ENCODE measurements at regions not wholly inside any gene's neighbourhood (a gene's known extent, or its start where the extent isn't known, plus 50 kb on each side); places are given as distances from the start of the nearest gene placed in this dataset.
"Not testable (repeated sequence)": the region's sequence is repeated elsewhere in the genome, so short reads cannot be mapped to it uniquely, and the experiment has no call there.

DNA sequence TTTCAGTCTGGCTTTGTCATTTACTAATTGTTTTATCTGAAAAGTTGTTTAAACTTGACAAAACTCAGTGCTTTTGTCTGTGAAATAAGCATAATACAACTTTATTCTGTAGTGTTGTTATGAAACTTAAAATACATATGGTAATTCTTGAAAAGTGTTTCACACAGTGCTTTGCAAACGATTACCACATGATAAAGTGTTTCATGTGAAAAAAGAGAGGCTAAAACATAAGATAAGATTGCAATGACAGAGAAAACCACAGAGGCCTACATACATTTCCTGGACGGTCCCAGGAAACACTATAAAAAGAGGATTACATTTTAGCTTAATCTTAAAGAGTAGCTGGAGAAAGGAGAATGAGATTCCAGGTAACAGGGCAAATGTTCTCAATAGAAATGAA is 1934.6 kb upstream of the LRRTM1 start:
- DNase-seq (ENCODE audit: low read depth in 4 of 4, low spot score in 3 of 4), result no peak

DNA sequence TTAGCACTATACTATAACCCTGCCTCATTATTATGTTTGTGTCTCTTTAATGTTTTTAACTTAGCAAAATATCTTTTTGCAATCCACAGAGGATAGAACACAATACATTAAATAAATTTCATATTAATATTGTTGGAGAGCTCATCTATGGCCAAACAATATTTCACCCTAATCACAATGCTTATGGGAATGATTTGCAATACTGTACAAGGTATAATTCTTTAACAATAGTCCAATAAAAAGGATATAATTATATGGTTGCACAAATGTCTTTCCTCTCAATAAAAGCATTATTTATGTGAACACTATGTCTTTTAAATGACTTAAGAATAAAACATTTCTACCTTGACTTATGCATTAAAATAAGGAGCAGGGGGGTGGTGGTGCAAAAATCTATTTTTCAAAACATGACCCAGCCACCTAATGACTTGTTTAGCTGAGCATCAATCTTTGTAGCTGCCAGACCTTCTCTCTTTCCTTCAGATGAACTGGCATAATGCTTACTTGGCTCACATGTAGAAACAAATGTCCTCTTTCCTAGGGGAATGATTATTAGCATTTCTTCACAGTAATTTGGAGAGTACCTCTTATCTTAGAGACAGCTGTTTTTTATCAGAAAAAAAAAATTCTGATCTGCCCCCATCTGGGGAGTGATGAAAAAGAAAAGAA is 1933.6 kb upstream of the LRRTM1 start:
- DNase-seq (ENCODE audit: low read depth in 4 of 4, low spot score in 3 of 4), result no peak

DNA sequence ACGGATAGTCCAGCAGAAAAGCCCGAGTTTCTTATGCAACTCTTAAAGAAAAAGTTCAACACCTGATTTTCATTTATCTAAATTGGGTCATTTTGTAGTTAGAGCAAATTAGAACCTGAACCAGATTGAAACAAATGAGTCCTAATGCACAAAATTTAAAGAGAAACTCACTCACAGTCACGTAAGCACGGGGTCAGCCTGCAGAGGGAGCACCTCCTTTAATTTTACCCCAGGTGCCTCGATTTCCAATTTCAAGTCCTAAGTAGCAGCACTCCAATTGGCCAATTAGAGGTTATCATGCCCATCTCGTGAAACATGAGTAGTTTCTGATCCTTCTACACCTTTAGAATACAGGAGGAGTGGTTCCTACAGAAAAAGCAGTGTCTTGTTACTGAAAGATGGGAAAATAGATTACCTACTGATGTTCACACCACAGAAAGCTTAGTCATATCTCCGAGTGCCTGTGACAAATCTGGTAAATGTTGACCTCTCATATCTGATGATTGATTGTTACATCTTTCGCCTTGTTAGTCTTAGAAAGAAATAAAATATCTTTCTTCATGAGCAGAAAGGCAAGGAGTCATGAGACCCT is 1929.8 kb upstream of the LRRTM1 start:
- DNase-seq (ENCODE audit: low read depth in 4 of 4, low spot score in 3 of 4), result no peak

DNA sequence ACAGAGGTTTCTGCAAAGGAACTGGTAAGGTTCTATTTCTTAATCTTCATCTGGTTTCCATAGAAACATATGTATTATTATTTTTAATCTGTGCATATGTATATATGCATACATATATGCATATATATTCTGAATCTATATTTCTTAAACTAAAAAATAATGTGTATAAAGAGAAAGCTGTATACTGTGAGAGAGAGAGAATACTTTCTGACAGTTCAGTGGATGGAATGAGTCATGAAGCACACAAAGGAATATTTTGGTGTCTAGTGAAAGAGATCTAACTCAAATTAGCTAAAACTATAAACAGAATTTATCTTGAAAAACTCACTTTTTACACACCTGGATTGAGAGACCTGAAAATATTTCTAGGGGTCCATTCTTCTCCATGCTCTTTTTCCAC is 1929.3 kb upstream of the LRRTM1 start:
- DNase-seq (ENCODE audit: low read depth in 4 of 4, low spot score in 3 of 4), result no peak

DNA sequence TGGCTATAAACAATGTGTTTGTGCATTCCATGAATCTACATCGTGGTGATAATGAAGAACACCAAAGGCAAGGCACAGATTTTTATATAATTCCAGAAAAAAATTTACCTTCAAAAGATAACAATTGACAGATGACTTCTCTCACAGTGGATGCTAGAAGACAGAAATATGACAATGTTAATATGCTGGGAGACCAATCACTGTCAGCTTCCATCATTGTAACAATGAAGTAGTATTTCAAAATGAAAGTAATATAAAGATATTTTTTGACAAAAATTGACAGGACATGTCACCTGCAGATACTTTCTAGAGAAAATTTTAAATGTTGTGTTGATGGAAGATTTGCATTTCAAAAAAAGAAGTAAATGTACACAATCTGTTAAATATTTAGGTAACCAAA is 1925.9 kb upstream of the LRRTM1 start:
- DNase-seq (ENCODE audit: low read depth in 4 of 4, low spot score in 3 of 4), result no peak

DNA sequence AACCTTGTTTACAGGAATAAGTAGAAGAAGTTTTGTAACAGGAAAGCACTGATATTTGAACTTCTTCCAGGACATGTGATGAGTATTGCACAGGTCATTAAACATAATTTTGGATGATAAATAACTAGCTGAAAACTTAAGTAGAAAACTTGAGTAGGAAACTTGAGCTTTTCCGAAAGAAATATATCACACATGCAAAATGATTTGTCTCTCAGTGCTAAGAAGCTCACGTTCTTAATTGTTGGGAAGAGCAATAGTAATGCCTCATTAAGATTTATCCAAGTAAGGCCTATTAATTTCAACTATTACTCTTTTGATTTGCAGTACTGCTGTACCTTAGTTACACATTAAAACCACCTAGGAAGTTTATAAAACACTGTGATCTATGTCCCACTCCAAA is 1921.9 kb upstream of the LRRTM1 start:
- DNase-seq (ENCODE audit: low read depth in 4 of 4, low spot score in 3 of 4), result peak in 3 of 4 donors; percentile 5 to 37 (median 12)

DNA sequence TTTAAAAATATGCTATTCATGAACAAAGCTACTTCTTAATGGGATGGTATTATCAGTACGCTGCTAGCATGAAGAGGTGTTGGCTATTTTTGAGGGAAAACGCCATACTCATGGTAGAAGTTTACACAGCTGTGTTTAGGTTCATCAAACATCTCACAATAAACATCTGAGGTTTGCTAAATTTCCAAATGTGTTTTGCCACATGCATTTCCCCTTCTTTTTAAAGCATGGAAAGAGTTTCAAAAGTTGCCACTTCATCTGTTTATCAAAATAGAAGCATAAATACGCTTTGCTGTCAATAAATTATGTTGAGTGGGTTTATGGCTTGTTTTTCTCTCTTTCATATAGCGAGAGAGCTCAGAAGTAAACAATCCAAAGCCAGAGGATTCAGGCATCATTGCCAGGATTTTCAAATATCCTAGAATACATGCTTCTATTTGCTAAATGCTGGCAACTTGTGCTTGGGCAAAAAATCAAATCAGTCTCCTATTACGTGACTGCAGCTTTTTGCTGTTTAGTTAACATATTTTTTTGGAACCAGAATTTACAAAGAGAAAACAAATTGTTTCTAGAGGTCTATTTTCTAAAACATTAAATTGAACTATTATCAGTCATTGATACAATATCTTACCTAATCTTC is 1919.9 kb upstream of the LRRTM1 start:
- DNase-seq (ENCODE audit: low read depth in 4 of 4, low spot score in 3 of 4), result no peak

DNA sequence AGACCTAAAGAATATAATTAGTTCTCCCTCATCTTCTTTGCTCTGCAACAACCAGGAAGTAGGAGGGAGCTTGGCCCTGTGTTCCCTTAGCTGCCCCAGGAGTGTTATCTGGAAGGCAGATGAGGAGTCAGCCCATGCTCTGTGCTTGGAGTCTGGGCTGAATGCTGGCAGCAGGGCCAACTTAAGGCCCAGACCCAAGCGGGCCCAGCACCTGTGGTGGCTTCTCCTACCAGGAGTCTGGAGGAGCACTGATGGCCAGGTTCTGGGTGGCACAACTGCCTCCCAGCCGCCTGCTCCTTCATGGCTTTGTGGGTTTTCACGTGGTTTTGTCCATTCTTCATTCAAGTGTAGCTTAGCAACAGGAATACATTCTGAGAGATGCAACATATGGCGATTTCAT is 1910.7 kb upstream of the LRRTM1 start:
- DNase-seq (ENCODE audit: low read depth in 4 of 4, low spot score in 3 of 4), result no peak

DNA sequence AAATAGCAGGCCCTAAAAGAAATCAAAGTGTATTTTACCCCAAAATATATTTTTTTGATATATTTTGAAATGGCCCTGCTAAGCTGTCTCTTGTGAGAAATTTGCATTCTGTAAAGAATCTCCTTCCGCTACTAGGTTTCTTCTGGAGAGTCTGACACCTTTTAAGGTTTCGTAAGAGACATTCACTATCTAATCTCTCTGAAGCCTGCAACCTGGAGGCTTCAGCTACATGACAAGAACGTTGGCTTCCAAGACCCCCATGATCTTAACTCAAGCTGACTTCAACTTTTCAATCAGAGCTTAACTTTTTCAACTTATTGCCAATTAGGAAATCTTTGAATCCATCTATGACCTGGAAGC is 1894.9 kb upstream of the LRRTM1 start:
- DNase-seq (ENCODE audit: low read depth in 4 of 4, low spot score in 3 of 4), result no peak

DNA sequence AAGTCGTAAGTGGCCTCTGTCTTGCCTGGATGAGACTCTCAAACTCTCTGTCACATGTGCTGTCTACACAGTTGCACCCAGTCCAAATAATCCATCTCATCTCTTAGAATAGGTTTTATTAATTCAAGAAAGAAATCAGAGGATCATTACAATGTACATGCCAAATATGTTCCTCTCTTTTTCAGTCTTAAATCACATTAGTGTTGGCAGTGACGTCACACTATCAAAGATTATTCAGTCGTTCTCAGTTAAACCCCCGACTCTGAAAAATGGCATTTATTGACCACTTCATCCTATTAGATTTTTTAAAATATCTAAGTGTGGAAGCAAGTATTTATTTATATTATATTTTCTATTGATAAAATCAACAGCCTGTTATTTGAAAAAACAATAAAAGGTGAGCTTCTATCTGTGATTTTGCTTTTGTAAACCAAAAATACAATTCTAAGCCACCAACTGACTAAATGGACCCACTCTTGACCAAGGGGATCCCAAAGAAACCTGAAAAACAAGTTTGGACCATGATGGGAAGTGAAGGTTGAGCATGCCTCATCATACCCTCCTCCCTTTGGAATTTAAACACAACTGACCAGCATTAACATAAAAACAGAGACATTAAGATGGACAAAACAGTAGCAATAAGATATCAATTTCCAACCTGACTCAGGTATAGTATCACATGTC is 1894.4 kb upstream of the LRRTM1 start:
- DNase-seq (ENCODE audit: low read depth in 4 of 4, low spot score in 3 of 4), result no peak

DNA sequence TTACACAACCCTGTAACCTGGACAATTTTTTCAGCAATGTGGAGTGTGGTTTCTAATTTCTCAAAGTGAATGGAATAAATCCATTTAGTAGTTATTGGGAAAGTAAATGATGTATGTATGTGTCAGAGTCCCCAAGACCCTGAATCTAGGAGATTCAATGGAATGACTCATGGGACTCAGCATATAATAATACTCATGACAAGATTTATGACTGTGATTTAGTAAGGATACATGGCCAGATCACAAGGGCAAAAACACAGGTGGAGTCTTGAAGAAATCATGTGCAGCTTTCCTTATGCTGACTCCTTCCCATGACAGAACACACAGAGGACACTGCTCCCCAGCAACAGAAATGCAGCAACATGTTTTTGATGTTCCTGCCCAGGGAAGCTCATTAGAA is 1877.7 kb upstream of the LRRTM1 start:
- DNase-seq (ENCODE audit: low read depth in 4 of 4, low spot score in 3 of 4), result no peak

DNA sequence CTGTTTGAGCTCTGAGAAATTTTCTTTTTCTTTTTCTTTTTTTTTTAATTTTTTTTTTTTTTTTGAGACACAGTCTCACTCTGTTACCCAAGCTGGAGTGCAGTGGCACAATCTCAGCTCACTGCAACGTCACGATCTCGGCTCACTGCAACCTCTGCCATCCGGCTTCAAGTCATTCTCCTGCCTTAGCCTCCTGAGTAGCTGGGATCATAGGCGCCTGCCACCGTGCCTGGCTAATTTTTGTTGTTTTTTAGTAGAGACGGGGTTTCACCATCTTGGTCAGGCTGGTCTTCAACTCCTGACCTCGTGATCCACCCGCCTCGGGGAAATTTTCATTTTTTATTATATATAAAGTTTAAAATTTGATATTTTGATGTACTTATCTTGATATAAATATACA is 1870.7 kb upstream of the LRRTM1 start:
- DNase-seq (ENCODE audit: low read depth in 4 of 4, low spot score in 3 of 4), result not testable (repeated sequence)

DNA sequence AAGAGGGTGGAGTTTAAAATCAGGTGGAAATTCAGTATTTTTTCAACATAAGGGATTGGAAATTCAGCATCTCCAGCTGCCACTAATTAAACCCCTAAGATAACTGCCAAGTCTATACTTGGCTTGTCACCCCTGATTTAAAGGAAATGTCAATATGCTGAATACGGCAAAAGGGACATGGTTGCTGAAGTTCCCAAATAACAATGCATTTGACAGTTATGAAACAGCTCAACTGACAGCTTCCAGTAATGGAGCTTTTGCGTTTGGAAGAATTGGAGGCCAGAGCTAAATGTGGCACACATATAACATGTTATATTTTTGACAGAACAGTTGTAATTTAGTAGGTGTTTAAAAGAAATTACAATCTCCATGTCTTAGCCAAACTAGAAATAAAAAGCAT is 1867.9 kb upstream of the LRRTM1 start:
- no peak for DNase-seq (ENCODE audit: low read depth in 4 of 4, low spot score in 3 of 4)

DNA sequence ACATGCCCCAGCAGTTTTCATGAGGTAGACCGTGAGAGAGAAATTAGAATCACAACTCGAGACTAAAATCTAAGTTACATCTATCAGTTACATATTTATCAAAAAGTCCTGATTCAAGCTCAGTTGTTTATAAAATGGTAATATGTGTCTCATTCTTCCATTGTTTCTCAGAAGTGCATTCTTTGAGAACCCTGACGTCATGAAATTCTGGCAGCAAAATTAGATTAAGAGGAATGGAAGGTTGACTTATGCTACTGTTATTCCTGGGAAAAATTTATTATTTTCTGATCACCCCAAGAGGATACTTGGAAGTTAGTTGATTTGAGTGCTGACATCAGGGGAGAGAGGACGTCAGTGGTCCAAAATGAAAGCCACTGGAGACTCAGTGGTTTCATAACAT is 1864.8 kb upstream of the LRRTM1 start:
- DNase-seq (ENCODE audit: low read depth in 4 of 4, low spot score in 3 of 4), result no peak

DNA sequence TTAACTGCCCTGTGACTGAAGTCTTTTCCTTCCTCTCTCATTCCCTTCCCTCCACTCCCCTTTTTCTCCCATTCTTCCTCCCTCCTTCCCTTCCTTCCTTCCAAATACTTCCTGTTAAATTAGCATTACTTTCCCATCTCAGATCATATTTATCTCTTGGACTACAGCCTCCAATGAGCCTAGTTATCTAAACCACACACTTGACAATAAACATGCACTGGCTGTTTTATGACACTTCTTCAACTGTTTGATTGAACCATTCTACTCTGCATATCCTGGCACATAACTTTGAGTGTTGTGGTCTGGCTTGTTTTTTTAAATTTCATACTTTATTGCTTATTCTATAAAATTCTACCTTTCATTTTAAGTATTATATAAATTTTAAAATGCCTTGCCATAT is 1860.8 kb upstream of the LRRTM1 start:
- no peak for DNase-seq (ENCODE audit: low read depth in 4 of 4, low spot score in 3 of 4)

DNA sequence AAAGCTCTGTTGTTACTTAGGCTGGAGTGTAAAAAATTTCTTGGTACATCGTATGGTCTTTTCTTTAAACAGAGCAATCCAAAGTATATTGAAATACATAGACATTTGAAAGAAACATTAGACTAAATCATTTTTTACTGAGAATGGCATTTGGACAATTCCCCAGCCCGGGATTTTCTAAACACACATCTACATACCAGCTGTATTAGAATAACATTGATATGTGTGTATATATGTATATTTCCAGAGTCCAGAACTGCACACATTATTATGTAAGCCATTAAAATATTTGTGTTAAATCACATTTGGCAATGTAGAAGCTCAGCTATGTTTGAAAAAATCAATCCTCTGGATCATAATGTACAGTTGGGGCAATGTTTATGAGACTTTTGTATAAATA is 1853.6 kb upstream of the LRRTM1 start:
- DNase-seq (ENCODE audit: low read depth in 4 of 4, low spot score in 3 of 4), result no peak

DNA sequence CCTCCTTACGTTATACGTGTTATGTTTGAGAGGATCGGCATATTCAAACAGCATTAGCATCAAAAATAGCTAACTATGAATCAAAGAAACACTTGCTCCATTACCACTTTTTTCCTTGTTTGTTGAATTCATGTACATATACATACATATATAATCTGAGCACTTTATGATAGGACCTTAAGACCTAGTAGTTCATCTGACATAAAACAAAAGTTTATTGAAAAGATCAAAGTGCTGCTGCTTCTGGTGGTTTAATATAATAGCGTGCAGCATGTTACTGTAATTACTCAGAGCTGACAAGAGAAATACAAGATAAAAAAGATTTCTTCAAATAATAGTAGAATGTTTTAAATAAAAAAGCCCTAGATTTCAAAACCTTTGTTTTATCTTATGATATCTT is 1850.9 kb upstream of the LRRTM1 start:
- no peak for DNase-seq (ENCODE audit: low read depth in 4 of 4, low spot score in 3 of 4)

DNA sequence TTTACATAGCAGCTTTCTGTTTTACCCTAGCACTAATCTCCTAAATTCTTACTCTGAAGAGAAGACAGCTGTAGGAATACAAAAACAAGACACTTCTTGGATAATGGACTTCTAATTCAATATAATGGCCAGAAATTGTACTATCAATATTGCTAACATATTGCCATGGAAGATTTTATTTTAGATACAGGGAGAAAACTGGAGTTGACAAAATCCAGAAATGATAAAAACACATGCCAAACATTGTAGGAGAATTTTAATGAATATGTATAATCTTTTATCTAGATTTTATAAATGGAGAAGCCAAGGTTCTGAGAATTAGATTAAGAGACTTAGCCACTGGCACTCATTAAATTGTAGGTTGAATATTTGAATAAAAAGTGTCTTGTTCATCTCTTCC is 1838.8 kb upstream of the LRRTM1 start:
- no peak for DNase-seq (ENCODE audit: low read depth in 4 of 4, low spot score in 3 of 4)

DNA sequence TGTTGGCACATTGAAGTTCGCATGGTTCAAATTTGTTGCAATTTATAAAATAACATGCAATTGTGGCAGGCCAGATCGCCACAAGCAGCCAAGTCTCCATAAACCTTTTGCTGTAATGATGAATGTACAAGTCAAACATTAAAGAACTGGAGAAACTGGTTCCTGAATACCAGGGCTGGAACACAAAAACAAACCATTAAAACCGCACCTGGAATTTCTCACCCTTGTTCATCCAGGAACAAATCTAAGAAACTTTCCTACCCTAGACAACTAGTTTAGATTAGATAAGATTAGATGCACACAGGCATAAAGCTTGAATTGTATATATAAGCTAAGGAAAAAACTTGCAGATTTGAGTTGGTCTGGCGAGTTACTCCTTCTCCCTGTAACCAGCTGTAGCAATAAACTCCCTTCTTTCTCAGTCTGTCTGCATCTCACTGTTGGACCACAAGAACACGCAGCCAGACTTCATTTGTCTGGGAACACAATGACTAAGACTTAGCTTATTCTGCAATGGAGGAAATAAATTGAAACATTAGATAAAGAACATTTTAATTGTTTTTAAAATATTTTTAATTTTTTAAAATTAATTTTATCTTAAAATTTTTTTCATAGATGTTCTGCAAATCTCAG is 1835.5 kb upstream of the LRRTM1 start:
- peak; percentile 12 to 59 (median 44) for DNase-seq (ENCODE audit: low read depth in 4 of 4, low spot score in 3 of 4)

DNA sequence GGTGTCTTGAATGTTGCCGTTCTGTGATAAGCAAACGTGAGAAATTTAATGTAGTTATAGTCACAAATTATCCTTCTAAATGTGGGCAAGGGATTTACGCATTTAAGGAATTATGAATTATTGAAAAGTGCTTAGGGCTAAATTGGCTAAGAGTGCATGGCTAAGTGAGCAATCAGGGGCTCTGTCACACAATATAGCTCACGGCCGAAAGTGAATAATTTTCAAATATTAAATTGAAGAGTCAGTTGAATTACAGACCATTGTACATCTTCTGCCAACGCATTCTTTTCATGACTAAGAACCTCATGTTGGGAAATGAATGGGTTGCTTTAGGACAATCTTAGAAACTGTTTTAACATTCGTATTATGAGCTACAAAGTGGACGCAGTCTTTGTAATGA is 1832.9 kb upstream of the LRRTM1 start:
- DNase-seq (ENCODE audit: low read depth in 4 of 4, low spot score in 3 of 4), result no peak

DNA sequence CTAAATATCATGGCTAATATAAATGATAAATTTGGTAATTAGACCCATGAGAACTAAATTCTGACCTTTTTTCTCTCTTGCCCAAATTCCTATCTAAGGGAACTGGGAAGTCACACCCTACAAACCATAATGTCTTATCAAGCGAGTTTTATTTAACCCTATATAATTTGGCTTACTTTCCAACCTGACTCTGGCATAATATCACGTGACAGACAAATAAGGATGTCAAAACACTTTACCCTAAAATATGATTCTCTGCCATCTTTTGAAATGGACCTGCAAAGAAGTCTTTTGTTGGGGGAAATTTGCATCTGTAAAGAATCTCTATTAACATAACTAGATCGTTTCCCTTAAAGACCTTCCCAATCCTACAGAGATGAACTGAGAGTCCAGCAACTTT is 1823.5 kb upstream of the LRRTM1 start:
- no peak for DNase-seq (ENCODE audit: low read depth in 4 of 4, low spot score in 3 of 4)

Measured in right renal pelvis (tissue), 4 donors.